GM12892 (cell line): ENCODE measurements at regions not wholly inside any gene's neighbourhood (a gene's known extent, or its start where the extent isn't known, plus 50 kb on each side); places are given as distances from the start of the nearest gene placed in this dataset.

ENCODE experiments used
- POLR2A ChIP-seq: IDR thresholded peaks from 2 replicates; pipeline ENCODE4 v1.6.1; 2011; ENCODE audit warnings: low read depth, low read length, control low read depth
- POLR2AphosphoS5 ChIP-seq: IDR thresholded peaks from 2 replicates; pipeline ENCODE4 v1.6.1; 2011; ENCODE audit warnings: low read depth, low read length, control low read depth
- TAF1 ChIP-seq: IDR thresholded peaks from 2 replicates; pipeline ENCODE4 v1.6.1; 2011; ENCODE audit warnings: low read depth, mild to moderate bottlenecking, control low read depth, low read length, borderline replicate concordance

GRCh38 chr4:14807856-14808255 lies 194.4 kb upstream of the CPEB2 start:
- TF ChIP-seq POLR2A = no peak
- TF ChIP-seq POLR2AphosphoS5 = no peak
- TF ChIP-seq TAF1 = no peak
